Body of pancreas (tissue), 4 donors: ENCODE measurements at regions not wholly inside any gene's neighbourhood (a gene's known extent, or its start where the extent isn't known, plus 50 kb on each side); places are given as distances from the start of the nearest gene placed in this dataset.

Experiments used
- CTCF ChIP-seq, 7 experiments: fragments of 450-650 bp in 4 of 7; fragments of 200-600 bp in 3 of 7; sonication (generic) in 3 of 7; IDR thresholded peaks; one replicate each; pipeline ENCODE4 v1.5.1; 2016 to 2019; ENCODE audit warnings: antibody characterized with exemption in 7 of 7
- POLR2A ChIP-seq, 3 donors: fragments of 450-650 bp; IDR thresholded peaks; one replicate each; pipeline ENCODE4 v1.6.1; 2016; ENCODE audit warnings: antibody characterized with exemption in 3 of 3, mild to moderate bottlenecking in 2 of 3

- no peak for TF ChIP-seq POLR2A (IDR thresholded peaks at IDR 0.05)
- no peak for TF ChIP-seq CTCF (IDR thresholded peaks at IDR 0.05)
These were observed 130.7 kb downstream of the FAM53A start for GRCh38 chr4:1553365-1553764.
